ENCODE measurements at regions not wholly inside any gene's neighbourhood (a gene's known extent, or its start where the extent isn't known, plus 50 kb on each side); places are given as distances from the start of the nearest gene placed in this dataset.

DNA sequence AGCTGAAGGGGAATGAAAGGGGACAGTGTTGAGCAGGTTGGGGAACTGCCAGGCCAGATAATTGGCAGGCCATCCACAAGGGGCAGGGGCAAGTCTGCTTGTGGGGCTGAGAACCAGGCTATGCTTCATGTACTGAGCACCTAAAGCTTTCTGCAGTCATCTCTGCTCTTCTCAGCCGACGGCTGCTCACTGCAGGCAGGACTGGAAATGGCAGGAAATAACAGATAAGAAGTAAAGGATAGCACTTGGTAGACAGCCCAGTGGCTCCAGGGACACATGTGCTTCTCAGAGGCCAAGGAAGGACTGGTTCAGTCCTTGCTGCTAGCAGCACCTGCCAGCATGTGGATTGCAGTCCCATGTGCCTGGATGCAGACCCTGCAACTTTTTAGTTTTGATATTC, 89.8 kb downstream of the CD164 start:
- ATAC-seq (ENCODE audit: insufficient read depth, low FRiP score) (no peak), DNase-seq (no peak)
- H3K27me3 ChIP-seq (ENCODE audit: control insufficient read depth in 3 of 3, insufficient read depth in 3 of 3, low read length in 2 of 3), result peaks cover 0 to 2% (median 0%) of the 10 kb centered on the region in 3 donors
- no peak overlapping the region for H3K9ac ChIP-seq (ENCODE audit: insufficient read depth in 1 of 2, low read length in 2 of 2)
- TF ChIP-seq CTCF (IDR thresholded peaks at IDR 0.05; ENCODE audit: control extremely low read depth, extremely low read depth), result no peak
- H3K36me3 ChIP-seq (ENCODE audit: control insufficient read depth in 4 of 4, insufficient read depth in 4 of 4, low read length in 4 of 4), result no peaks in the 10 kb centered on the region
- no peaks in the 10 kb centered on the region for H3K9me3 ChIP-seq (ENCODE audit: control insufficient read depth in 4 of 4, insufficient read depth in 3 of 4, low read length in 3 of 4)
- H3K4me1 ChIP-seq (ENCODE audit: control insufficient read depth in 5 of 5, insufficient read depth in 5 of 5, low read length in 5 of 5), result peaks cover 0 to 8% (median 4%) of the 10 kb centered on the region in 5 donors
- 67 to 68% methylated on average over 2 of the region's 2 CpGs for WGBS, 2 donors
- H3K27ac ChIP-seq (ENCODE audit: low read depth in 1 of 2, low read length in 1 of 2), result peak overlapping the region in 1 of 2 donors; percentile 11
- H3K4me3 ChIP-seq, result no peak overlapping the region

GRCh38 chr6:109291902-109292301, 90.4 kb downstream of the CD164 start:
- Histone ChIP-seq H3K4me3 (no peak overlapping the region), H3K27me3 (ENCODE audit: control insufficient read depth in 3 of 3, insufficient read depth in 3 of 3, low read length in 2 of 3) (peaks cover 0 to 2% (median 0%) of the 10 kb centered on the region in 3 donors), H3K27ac (ENCODE audit: low read depth in 1 of 2, low read length in 1 of 2) (no peak overlapping the region), H3K36me3 (ENCODE audit: control insufficient read depth in 4 of 4, insufficient read depth in 4 of 4, low read length in 4 of 4) (no peaks in the 10 kb centered on the region), H3K9me3 (ENCODE audit: control insufficient read depth in 4 of 4, insufficient read depth in 3 of 4, low read length in 3 of 4) (no peaks in the 10 kb centered on the region), H3K9ac (ENCODE audit: insufficient read depth in 1 of 2, low read length in 2 of 2) (no peak overlapping the region), H3K4me1 (ENCODE audit: control insufficient read depth in 5 of 5, insufficient read depth in 5 of 5, low read length in 5 of 5) (peaks cover 0 to 4% (median 3%) of the 10 kb centered on the region in 5 donors)
- no peak for DNase-seq
- 70 to 74% methylated on average over 2 of the region's 2 CpGs for WGBS, 2 donors
- no peak for TF ChIP-seq CTCF (IDR thresholded peaks at IDR 0.05; ENCODE audit: control extremely low read depth, extremely low read depth)
- no peak for ATAC-seq (ENCODE audit: insufficient read depth, low FRiP score)

DNA sequence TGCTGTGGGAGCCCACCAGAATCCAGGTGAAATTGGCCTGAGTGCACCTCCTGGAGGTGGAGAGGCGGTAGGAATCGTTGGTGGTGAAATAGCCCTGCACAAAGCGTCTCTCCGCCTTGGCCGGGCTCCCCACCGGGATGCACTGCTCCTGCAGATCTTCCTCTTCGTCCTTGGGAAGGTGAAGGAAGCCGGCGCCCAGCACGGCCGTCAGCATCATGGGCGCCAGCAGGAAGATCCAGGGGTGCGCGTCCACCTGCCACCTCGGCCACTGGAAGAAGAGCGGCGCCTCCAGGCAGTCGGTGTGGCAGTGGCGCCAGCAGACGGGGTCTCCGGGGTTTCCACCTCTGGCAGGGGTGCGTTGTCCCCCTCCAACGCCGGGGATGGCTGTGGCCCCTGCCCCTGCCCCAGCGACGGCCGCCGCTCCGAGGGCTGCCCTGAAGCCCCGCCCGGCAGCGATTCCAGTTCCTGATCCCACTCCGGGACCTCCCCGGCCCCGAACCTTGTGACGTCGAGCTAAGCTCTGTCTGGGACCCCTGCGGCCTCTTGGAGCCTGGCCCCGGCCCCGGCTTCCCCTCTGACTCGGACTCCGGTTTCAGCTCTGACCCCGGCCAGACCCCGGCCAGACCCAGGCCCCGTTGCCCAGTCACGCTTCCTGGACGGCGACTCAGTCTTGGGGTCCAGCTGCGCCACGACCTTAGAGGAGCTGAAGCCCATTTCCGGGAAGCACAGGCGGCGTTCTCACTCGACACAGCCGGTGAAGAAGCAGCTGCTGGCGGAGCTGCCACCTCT, 91.9 kb downstream of the CD164 start:
- Histone ChIP-seq H3K9ac (ENCODE audit: insufficient read depth in 1 of 2, low read length in 2 of 2) (no peak overlapping the region), H3K9me3 (ENCODE audit: control insufficient read depth in 4 of 4, insufficient read depth in 3 of 4, low read length in 3 of 4) (no peaks in the 10 kb centered on the region), H3K4me1 (ENCODE audit: control insufficient read depth in 5 of 5, insufficient read depth in 5 of 5, low read length in 5 of 5) (peaks cover 0 to 4% (median 0%) of the 10 kb centered on the region in 5 donors), H3K27ac (ENCODE audit: low read depth in 1 of 2, low read length in 1 of 2) (no peak overlapping the region), H3K27me3 (ENCODE audit: control insufficient read depth in 3 of 3, insufficient read depth in 3 of 3, low read length in 2 of 3) (peaks cover 0 to 2% (median 0%) of the 10 kb centered on the region in 3 donors), H3K36me3 (ENCODE audit: control insufficient read depth in 4 of 4, insufficient read depth in 4 of 4, low read length in 4 of 4) (no peaks in the 10 kb centered on the region), H3K4me3 (no peak overlapping the region)
- TF ChIP-seq CTCF (IDR thresholded peaks at IDR 0.05; ENCODE audit: control extremely low read depth, extremely low read depth), result no peak
- WGBS, 2 donors, result 79 to 87% methylated on average over 49 to 56 of the region's 56 CpGs
- DNase-seq (peak in 1 of 3 donors; percentile 22), ATAC-seq (ENCODE audit: insufficient read depth, low FRiP score) (no peak)

Data from lung (tissue), 11 donors.